Spinal cord (tissue), 9 donors: ENCODE measurements at regions not wholly inside any gene's neighbourhood (a gene's known extent, or its start where the extent isn't known, plus 50 kb on each side); places are given as distances from the start of the nearest gene placed in this dataset.

Source experiments
- DNase-seq, 6 donors: peaks; one replicate each; pipeline versions ENCODE4 v3.0.0 to v3.0.0-alpha.2; 2013 to 2015; ENCODE audit warnings: low spot score in 6 of 6, low read depth in 4 of 6
- H3K27ac ChIP-seq: one replicate; pipeline ENCODE4 v1.5.1; 2013; ENCODE audit warnings: low read depth, low read length, control low read depth
- H3K27me3 ChIP-seq: one replicate; pipeline ENCODE4 v1.6.1; 2013; ENCODE audit warnings: low read length; ENCODE audit not compliant: control insufficient read depth, insufficient read depth
- H3K36me3 ChIP-seq: one replicate; pipeline ENCODE4 v1.6.1; 2013; ENCODE audit warnings: low read length; ENCODE audit not compliant: control insufficient read depth, insufficient read depth
- H3K4me1 ChIP-seq: one replicate; pipeline ENCODE4 v1.6.1; 2013; ENCODE audit warnings: low read length; ENCODE audit not compliant: control insufficient read depth, insufficient read depth
- H3K4me3 ChIP-seq: one replicate; pipeline ENCODE4 v1.5.1; 2013; ENCODE audit warnings: low read depth, low read length, control low read depth
- H3K9me3 ChIP-seq: one replicate; pipeline ENCODE4 v1.6.1; 2013; ENCODE audit warnings: low read length; ENCODE audit not compliant: control insufficient read depth, insufficient read depth
- WGBS: methylation state at CpG from one replicate; pipeline ENCODE4 v1.1.5; 2013; ENCODE audit warnings: missing lambda C conversion rate; ENCODE audit not compliant: insufficient coverage; 5-methylcytosine and 5-hydroxymethylcytosine counted together
- donor health status: healthy.

DNA sequence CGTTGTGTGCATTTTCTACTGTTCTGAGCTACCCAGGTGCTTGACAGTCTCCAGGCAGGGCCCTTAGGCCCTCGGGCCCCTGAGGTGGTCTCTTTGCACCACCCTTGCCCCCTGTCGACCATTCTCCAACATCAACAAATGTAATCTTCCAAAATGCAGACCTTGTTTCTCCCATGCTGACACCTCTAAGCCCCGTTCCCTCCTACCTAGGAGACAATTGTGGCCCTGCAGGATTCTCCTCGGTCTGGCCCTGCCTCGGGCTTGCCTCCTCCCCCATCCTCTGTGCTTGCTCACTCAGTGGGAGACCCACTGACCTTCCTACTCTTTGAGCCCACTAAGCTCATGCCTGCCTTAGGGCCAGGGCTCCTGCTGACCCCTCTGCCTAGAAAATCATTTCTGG lies 104.2 kb upstream of the TARDBP start:
- no peak for DNase-seq
- Histone ChIP-seq H3K27me3 (peaks cover 11% of the 10 kb centered on the region), H3K4me3 (no peak overlapping the region), H3K9me3 (no peaks in the 10 kb centered on the region), H3K27ac (no peak overlapping the region), H3K4me1 (no peaks in the 10 kb centered on the region), H3K36me3 (no peaks in the 10 kb centered on the region)
- WGBS: 40% methylated on average over 6 of the region's 6 CpGs

DNA sequence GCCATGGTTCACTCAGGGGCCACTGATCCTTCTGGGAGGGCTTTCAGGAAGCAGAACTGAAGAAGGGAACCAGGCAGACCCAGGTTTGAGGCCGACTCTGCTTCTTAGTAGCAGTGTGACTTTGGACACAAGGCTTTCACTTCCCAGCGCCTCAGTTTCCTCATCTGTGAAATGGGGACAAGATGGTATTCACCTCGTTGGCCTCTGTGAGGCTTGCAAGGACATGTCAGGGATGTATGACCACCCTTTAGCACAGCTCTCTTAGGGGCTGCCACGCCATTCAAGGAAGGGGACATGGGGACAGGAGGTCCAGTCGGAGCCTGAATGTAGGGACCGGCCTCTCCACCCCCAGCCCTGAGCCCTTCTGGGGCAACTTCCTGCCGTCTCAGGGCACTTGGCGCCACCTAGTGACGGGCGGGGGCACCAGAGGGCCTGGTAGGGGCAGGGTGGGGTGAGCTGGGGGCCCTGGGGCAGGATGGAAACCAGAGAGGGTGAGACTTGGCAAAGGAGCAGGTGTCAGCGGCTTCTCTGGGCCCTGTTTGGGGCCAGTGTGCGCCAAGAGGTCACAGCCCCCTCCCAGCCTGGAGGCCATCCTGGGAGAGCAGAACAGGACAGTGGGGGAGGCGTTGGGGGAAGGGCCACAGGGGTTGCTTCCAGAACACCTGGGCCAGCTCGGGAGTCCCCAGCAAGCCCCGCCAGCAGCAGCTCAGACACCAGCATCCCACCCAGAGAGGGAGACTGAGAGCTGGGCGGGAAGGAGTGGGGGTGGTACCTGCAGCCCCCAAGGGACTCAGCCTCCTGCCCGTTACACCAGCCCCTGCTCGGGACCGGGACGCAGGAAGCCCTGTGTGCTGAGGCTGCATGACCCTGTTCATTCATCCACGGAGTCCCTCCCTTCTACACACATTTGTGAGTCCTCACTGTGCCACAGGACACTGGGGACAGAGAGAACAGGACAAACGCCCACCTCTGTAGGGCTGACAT lies 102.5 kb upstream of the TARDBP start:
- H3K9me3 ChIP-seq: no peaks in the 10 kb centered on the region
- 51% methylated on average over 18 of the region's 22 CpGs for WGBS
- no peak overlapping the region for H3K27ac ChIP-seq
- no peaks in the 10 kb centered on the region for H3K4me1 ChIP-seq
- DNase-seq: no peak
- no peaks in the 10 kb centered on the region for H3K36me3 ChIP-seq
- no peak overlapping the region for H3K4me3 ChIP-seq
- H3K27me3 ChIP-seq: peaks cover 11% of the 10 kb centered on the region

DNA sequence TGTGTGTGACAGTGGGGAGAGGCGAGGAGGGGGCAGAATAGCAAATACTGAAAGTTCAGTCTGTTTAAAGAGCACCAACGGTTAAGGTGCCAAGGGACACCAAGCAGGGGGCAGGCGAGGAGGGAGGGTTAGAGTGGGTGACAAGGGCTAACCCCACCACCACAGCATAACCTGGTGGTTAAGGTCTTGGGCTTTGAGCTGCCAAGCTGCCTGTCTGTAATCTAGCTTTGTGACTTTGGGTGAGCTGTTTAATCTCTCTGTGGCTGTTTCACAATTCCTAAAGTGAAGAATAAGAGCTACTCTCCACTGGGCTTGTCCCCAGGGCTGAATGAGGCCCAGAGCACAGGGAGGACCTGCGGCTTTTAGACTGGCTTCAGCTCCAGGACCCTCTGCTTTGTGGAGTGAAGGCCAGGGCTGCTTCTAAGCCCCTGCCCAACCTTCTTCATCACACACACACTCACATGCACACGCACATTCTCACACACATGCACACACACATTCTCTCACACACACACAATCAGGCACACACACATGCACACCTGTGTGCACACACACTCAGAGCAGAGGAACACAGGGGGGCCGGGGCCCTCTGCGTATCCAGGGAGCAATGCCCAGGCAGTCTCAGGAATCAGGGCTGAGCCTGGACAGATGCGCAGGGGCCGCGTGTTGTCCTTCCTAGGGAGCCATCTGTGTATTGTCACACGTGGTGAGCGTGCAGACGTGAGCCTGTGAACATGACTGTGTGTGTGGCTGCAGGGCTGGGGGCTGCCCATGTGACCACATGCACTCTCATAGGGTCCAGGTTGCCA lies 101.6 kb upstream of the TARDBP start:
- no peak overlapping the region for H3K27ac ChIP-seq
- no peaks in the 10 kb centered on the region for H3K36me3 ChIP-seq
- peaks cover 11% of the 10 kb centered on the region for H3K27me3 ChIP-seq
- no peaks in the 10 kb centered on the region for H3K4me1 ChIP-seq
- H3K4me3 ChIP-seq: no peak overlapping the region
- DNase-seq: no peak
- 82% methylated on average over 11 of the region's 13 CpGs for WGBS
- no peaks in the 10 kb centered on the region for H3K9me3 ChIP-seq

DNA sequence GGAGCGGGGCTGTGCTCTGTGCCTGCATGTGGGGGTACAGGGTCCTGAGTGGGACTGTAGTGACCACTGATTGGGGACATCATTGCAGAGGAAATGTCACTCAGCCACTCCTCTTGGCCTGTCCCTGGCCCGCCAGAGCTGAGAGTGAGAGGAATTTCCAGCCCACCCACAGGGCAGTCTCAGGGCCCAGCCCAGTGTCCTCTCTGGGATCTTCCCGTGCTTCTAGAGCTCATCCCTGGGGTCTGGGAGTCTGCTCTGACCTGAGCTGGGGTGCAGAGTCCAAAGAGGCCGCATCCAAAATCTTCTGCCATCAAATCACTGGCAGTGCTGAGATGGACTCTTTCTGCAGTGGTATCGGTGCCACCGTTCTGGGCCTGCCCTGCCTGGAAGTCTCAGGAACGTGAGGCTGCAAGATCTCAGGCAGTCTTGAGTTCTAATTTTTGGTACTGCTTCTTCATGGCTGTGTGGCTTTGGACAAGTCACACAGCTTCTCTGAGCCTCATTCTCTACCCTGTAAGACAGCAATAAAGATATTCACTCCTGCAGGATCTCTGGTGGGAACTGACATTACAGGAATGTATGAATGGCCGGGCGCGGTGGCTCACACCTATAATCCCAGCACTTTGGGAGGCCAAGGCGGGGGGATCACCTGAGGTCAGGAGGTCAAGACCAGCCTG lies 100.8 kb upstream of the TARDBP start:
- H3K9me3 ChIP-seq: no peaks in the 10 kb centered on the region
- no peak for DNase-seq
- no peak overlapping the region for H3K4me3 ChIP-seq
- H3K4me1 ChIP-seq: no peaks in the 10 kb centered on the region
- H3K27ac ChIP-seq: no peak overlapping the region
- H3K36me3 ChIP-seq: no peaks in the 10 kb centered on the region
- peaks cover 9% of the 10 kb centered on the region for H3K27me3 ChIP-seq
- WGBS: 89% methylated on average over 7 of the region's 11 CpGs

DNA sequence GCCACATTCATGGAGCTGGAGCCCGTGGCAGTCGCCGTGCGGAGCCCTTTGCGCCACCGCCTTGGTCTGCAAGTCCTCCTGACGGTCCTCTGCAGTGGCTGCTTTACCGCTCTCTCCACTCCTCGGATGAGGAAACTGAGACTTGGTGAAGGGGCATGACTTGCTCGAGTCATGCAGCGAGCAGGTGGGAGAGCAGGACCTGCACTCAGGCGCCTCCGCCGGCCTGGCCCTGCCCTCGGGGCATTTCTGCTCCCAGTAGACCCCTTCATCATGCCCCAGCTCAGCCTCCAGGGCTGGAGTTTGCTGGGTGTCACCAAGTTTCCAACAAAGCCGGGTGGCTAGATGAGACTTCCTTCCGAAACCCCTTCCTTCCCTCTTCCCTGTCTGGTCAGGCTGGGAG lies 100.0 kb upstream of the TARDBP start:
- Histone ChIP-seq H3K9me3 (no peaks in the 10 kb centered on the region), H3K4me3 (no peak overlapping the region), H3K27me3 (peaks cover 6% of the 10 kb centered on the region), H3K27ac (no peak overlapping the region), H3K36me3 (no peaks in the 10 kb centered on the region), H3K4me1 (no peaks in the 10 kb centered on the region)
- DNase-seq: no peak
- WGBS: 91% methylated on average over 17 of the region's 17 CpGs

DNA sequence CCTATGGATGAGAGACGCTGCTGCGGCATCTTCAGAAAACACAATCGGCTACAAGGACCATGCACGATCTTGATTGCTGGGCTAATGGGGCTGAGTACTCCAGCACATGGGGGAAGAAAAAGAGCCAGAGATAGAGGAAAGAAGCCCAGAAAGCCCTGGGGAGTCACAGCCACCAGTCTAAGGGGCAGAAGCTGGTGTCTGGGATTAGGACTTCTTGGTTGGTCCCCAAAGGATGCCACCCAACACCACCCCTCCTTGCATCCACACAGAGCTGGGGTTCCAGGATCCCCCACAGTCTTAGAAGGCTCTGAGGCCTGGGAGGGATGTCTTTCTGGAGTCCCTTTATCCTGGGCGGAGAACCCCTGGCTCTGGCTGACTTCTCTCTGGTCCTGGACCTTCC lies 98.4 kb upstream of the TARDBP start:
- 95% methylated on average over 4 of the region's 5 CpGs for WGBS
- Histone ChIP-seq H3K4me3 (no peak overlapping the region), H3K36me3 (no peaks in the 10 kb centered on the region), H3K27me3 (no peaks in the 10 kb centered on the region), H3K27ac (no peak overlapping the region), H3K4me1 (no peaks in the 10 kb centered on the region), H3K9me3 (no peaks in the 10 kb centered on the region)
- no peak for DNase-seq

DNA sequence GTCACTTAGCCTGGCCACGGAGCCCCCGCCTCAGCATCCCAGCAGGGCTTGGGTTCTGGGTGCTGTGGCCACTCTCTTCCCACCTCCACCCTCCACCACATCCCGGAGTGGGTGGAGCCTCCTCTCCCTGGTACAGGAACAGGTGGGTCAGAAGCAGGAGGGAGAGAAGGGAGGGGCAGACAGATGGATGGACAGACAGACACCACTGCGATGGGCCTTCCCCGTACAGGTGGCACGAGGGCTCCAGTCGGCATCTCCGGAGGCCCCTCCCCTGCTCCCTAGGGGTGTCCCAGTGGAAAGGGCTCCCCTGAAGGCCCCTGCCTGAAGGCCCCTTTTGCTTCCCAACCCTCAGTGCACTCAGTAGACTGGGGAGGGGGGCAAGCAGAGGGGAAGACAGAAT lies 96.9 kb upstream of the TARDBP start:
- Histone ChIP-seq H3K27me3 (no peaks in the 10 kb centered on the region), H3K9me3 (no peaks in the 10 kb centered on the region), H3K4me1 (no peaks in the 10 kb centered on the region), H3K27ac (no peak overlapping the region), H3K36me3 (no peaks in the 10 kb centered on the region), H3K4me3 (no peak overlapping the region)
- WGBS: 71% methylated on average over 5 of the region's 8 CpGs
- DNase-seq: no peak

DNA sequence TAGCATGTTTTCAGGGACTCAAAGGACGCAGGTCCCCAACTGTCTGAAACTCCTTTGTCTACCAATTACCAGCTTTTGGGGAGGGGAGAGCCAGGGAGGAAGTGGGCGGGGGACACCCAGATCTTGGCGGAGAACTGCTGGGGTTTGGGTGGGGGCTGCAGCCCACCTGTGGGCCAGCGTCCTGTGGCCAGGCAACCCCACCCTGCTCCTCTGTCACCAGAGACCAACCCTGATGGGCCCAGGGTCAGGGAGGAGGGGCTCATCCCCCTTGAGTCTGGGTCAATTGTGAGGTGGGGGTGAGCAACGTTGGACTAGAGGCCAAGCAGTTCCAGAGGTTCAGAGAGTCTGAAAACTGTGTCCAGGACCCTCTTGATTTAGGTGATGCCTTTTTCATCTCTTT lies 96.1 kb upstream of the TARDBP start:
- no peak overlapping the region for H3K4me3 ChIP-seq
- H3K9me3 ChIP-seq: no peaks in the 10 kb centered on the region
- H3K27ac ChIP-seq: no peak overlapping the region
- H3K36me3 ChIP-seq: no peaks in the 10 kb centered on the region
- DNase-seq: no peak
- H3K4me1 ChIP-seq: no peaks in the 10 kb centered on the region
- H3K27me3 ChIP-seq: no peaks in the 10 kb centered on the region
- WGBS: 77% methylated on average over 2 of the region's 5 CpGs

DNA sequence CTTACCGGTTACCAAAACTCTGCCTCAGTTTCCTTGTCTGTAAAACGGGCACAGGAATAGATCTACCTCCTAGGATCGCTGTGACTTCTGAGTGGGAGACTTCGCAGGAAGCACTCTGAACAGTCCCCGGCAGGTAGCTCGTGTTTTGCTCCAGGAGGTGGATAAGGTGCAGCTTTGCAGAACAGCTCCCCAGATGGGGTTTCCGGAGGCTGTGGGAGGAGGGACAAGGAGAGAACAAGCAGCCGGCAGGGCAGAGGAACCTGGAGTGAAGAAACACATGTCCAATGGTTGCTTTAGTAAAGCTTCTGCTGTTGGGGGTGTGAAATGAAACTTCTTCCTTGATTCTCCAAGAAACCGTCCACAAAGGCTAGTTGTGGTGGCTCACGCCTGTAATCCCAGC lies 95.5 kb upstream of the TARDBP start:
- no peaks in the 10 kb centered on the region for H3K9me3 ChIP-seq
- no peaks in the 10 kb centered on the region for H3K27me3 ChIP-seq
- no peaks in the 10 kb centered on the region for H3K4me1 ChIP-seq
- DNase-seq: no peak
- H3K4me3 ChIP-seq: no peak overlapping the region
- no peaks in the 10 kb centered on the region for H3K36me3 ChIP-seq
- H3K27ac ChIP-seq: no peak overlapping the region
- WGBS: 90% methylated on average over 10 of the region's 10 CpGs
